CD4-positive, alpha-beta T cell treated with Interleukin-21 for 1 hour (primary cell): ENCODE measurements at regions not wholly inside any gene's neighbourhood (a gene's known extent, or its start where the extent isn't known, plus 50 kb on each side); places are given as distances from the start of the nearest gene placed in this dataset.
"Not testable (repeated sequence)": the region's sequence is repeated elsewhere in the genome, so short reads cannot be mapped to it uniquely, and the experiment has no call there.

Source experiments
- DNase-seq: peaks from one replicate; pipeline ENCODE4 v3.0.0-alpha.2; 2020

GRCh38 chr1:145475962-145476361, 50.6 kb upstream of the NBPF20 start:
- DNase-seq = not testable (repeated sequence)

- not testable (repeated sequence) for DNase-seq
Observed at GRCh38 chr1:145475369-145475915, 50.0 kb upstream of the NBPF20 start.
